Midbrain (tissue), 1 donor: ENCODE measurements at regions not wholly inside any gene's neighbourhood (a gene's known extent, or its start where the extent isn't known, plus 50 kb on each side); places are given as distances from the start of the nearest gene placed in this dataset.
A peak's percentile ranks its signal among the peaks of the same experiment; 100 is the strongest.

Source experiments
- DNase-seq: peaks from one replicate; lab custom pipeline; 2025; lab: John Stamatoyannopoulos, UW

DNA sequence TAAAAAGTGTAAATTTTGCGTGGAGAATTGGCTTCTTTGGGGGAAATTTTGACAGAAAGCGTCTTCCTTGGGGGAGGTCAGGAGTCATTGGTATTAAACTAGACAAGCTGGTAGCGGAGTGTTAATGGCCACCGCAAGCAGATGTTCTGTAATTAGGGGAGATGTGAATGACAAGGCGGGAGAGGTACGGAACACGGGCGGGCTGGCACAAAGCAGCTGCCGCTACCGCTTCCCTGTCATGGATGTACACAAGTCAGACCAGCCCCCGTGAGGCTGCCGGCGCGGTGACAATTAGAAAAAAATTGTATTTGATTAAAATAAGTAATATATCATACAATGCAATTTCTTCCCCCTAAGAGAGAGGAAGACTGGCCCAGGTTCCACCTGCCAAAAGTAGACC, 501.6 kb downstream of the VRK1 start:
- no peak for DNase-seq

DNA sequence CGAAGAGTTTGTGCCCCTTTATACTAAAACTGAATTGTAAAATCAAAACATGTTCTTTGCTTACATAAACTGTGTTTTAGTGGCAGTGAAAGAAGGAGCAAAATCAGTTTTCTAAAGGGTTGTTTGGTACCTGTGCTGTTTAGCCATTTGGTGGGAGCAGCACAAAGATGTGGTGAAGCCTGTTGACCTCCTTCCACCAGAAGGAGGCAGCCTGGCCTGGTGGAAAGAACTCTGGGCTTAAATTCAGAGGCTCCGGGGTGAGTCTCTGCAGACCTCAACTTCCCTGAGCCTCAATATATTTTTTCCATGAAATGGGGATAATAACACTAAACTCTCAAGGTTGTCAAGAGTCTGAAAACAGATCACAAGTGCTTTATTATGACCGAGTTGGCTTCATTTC, 502.5 kb downstream of the VRK1 start:
- DNase-seq = no peak

DNA sequence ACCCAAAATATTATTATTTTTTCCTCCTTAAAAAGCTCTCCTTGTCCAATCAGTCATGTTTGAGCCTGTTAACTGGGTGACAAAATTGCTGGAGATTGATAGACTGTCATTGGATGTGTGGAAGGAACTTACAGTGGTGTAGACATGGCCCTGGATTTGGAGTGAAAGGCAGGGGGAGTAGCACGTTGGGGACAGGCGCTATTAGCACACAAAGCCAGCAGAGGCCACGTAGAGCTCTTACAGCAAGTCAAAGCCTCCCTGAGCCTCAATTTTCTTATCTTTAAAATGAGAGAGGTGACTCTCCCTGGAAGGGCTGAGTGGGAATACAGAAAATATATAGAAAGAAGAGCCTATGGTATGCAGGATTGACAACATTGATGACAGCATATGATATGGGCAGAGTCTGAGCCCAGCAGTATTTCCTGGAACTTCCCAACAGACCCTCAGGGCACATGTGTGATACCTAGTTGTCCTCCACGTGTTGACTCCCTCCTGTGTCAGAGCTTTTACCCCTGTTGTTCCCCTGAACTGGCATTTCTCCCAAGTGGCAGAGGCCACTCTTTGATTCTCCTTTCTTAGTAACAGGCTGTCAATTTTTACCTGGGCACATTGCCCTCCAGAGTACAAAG, 504.9 kb downstream of the VRK1 start:
- DNase-seq = no peak

DNA sequence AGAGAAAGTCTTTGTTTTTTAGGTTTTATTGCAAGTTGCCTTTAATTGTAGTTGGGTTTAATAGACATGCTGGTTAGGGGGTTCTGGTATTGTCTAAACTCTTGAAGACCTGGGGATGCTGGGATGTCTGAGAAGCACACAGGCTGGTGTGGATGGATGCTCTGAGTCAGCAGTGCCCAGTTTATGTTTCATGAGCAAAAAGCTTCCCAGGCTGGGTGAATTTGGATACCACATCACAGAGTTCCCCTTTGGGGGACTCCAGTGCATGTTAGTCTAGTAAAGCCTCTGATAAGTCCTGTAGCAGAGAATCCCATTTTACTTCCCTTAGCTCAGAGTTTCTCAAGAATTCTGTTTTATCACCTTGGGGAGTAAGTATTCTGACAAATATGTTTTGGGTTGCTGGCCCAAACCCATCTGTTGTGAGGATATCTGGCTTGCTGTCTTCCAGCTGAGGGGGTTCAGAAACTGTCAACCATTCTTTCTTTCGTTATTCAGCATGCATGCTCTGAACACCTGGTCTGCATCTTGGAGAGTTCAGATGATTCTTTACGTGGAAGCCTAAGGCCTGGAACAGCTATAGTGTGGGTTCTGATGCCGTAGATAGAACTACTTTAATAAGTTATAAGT, 509.1 kb downstream of the VRK1 start:
- no peak for DNase-seq

DNA sequence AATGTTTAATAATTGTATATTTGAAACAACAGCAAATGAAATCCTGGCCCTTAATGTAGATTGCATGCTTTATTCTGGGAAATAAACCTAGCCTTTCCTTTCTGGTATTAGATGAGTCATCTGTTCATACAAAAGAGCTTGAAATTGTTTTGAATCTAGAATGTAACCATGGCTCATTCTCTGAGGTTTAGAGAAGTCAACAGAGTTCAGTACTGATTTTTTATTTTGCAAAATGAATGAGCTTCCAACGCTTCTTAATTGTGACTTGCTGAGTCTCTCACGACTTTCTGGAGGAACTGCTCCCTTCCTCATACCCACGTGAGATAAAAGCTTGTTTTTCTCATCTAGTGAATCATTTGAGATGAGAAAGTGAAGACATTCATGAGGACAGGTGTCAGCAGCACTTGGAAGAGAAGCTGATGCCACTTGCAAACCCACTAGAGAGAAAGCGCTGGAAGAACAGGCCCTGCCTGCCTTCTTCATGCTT, 509.6 kb downstream of the VRK1 start:
- no peak for DNase-seq

DNA sequence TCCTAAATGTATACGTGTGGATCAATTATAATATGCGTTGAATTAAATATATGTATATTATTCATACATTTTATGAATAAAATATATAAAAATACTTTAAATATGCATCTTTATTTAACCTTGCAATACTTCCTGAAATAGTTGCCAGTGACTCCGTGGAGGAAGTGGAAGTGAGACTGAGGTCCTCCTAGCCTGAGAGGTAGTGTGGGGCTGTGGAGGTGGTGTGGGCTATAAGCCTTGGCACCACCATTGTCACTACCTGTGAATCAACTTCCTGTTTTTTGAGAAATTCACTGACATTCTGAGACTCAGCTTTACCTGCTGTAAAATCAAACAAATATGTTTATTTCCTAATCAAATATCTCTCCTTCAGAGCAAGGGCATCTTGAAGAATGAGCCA, 514.2 kb downstream of the VRK1 start:
- DNase-seq = no peak

DNA sequence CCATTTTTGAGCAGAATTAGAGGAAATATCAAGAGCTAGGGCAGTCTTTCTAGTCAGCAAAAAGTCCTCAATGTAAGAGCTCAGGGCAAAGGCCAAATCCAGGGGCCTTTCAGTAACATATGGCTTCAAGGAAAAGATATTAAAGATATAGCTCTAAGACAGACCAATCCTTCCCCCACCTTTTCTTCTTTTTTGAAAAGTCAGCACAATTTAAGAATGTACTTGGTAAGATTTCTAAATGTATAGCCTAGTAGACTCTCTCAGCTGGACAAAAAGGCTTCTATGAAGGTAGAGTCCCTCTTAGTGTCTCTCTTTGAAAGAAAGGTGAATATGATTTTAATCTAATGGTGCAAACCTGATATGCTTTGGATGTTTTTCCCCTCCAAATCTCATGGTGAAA, 515.7 kb downstream of the VRK1 start:
- DNase-seq = no peak

DNA sequence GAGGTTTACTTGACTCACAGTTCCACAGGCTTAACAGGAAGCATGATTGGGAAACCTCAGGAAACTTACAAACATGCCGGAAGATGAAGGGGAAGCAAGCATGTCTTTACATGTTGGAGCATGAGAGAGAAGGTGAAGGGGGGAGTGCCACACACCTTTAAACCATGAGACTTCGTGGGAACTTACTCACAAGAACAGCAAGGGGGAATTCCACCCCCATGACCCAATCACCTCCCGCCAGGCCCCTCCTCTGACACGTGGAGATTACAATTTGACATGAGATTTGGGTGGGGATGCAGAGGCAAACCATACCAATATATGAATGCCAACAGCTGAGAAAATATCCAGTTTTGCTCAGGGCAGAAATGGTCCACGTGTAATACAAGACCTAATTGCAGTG, 518.6 kb downstream of the VRK1 start:
- DNase-seq = no peak

DNA sequence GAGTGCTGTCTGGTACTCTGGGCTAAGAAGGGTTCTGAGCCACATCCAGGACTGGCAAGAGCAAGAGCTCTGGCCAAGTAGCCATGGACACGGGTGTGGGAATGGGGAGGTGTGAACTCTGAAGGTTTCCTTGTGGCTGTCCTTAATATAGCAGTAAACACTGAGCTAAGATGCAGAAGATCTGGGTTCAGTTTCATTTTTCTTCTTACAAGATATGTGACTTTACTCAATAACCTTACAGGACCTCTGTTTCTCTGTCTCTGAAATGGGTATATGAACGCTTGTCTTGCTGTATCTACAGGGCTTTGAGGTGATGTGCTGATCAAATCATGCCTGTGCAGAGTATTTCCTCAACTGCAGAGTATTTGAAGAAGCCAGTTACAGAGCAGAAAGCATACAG, 521.2 kb downstream of the VRK1 start:
- DNase-seq = no peak

DNA sequence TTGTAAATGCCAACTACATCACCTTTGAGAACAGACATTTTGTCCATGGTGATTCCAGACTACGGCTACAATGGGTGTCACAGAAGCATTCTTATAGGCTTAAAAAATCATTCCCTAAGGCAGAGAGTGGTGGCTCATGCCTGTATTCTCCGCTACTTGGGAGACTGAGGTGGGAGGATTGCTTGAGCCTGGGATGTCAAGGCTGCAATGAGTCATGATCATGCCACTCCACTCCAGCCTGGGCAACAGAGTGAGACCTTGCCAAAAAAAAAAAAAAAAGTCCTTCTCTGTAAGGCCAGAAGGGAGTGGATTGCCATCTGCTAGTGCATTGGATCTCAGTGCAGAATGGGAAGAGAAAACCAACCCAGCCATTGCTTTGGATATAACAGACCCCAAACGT, 522.5 kb downstream of the VRK1 start:
- no peak for DNase-seq

DNA sequence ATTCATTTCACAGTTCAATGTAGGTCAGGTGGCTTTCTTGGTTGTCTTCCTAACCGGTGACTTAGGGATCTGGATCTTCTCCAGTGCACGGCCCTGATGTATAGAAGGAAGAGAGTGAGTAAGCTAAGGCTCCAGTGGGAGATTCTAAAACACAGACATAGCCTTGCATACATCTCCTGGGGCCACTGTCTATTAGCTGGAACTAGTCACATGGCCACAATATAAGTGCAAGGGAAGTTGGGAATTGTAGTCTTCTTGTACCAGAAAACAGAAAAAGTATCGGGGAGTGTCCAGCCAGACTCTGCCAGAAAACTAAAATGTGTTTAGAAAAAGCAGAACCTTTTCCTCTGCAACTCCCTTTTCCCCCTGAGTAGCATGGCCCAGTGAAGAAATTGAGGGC, 531.6 kb downstream of the VRK1 start:
- no peak for DNase-seq

DNA sequence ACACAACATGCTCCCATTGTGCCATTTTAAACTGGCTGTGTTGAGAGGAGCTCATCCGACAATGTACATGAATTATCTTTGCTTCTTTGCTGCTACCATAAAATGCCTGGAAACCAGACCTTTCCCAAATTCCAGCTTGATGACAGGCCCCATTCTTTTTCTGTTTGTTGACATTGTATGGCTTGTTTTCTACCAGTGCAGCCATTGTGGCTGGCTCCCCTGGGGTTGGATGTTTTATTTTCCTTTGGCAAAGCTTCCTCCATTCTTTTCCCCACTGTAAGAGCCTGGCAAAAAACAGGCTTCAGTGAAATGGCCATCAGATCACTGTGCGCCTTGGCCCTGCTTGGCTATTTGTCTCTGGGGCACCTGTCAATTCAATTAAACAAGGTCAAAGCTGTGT, 532.5 kb downstream of the VRK1 start:
- no peak for DNase-seq

DNA sequence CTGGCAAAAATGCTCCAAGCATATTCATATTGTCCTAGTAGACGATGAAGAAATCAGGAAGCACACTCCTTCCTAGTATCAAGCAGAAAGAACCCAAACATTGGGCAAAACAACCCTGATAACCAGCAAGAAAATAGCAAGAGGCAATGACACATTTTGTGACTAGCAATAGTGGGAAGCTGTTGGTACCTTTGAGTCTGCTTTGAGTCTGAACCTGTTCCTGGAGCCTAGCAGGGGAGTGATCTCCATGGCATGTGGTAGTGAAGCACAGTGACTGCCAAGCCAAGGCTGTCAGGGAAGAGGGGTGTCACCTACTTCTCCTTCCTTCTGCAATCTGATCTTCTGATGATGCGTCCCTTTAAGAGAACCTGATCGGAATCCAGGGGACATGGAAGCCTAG, 533.9 kb downstream of the VRK1 start:
- DNase-seq = no peak

DNA sequence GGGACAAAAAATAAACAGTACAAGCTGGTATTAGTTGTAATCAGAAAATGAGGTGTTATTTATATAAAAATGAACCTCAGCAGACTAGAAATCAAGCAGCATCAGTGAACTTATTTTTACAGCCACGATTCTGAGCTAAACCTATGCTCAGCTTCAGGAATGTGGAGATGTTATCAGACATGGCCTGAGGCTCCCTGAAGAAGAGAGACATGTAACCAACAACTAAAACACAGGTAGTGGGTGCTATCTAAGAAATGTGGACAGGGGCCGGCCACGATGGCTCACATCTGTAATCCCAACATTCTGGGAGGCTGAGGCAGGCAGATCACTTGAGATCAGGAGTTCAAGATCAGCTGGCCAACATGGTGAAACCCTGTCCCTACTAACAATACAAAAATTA, 534.3 kb downstream of the VRK1 start:
- no peak for DNase-seq

DNA sequence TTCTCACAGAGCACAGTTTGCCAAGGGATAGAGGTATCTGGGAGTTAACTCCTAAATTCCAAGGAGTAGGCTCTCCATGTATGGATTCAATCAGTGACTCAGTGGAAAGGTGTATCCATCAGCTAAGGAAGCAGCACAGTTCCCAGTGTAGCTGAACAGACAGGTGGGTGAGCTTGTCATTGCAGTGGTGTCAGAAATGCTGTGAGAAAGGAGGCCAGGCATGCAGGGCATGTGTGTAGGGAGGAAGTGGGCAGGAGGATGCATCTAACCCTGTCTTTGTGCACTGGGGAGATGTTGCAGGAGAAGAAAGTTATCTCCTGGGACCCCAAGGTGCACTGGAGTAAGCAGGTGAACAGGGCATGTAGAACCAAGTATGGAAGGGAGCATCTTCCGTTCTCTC, 539.0 kb downstream of the VRK1 start:
- no peak for DNase-seq

DNA sequence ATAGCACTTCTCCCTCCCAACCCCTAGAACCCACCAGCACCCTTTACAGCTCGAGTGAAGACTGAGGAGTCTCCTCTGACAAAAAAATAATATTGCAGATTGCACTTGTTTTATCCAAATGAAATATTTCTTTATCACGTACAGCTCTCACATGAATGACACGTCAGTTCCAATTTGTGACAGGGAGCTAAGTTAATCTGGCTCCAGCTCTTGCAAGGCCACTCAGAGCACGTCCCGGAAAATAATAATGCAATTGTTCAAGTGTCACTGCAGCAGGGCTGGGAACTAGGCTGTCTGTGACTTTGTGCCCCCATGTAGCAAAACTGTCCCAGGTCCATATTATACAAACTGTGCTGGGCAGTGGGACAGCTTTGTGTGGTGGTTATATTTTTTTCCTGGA, 539.6 kb downstream of the VRK1 start:
- peak; percentile 5 for DNase-seq

DNA sequence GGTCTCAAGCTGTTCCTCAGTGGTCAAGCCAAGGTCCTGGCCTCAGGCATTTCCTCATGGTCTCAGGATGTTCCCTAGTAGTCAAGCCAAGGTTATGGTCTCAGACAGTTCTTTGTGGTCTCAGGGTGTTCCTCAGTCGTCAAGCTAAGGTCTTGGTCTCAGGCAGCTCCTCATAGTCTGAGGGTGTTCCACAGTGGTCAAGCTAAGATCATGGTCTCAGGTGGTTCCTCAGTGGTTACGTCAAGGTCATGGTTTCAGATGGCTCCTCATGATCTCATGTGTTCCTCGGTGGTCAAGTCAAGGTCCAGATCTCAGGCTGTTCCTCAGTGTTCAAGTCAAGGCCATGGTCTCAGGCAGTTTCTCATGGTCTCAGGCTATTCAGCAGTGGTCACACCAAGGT, 540.1 kb downstream of the VRK1 start:
- no peak for DNase-seq

DNA sequence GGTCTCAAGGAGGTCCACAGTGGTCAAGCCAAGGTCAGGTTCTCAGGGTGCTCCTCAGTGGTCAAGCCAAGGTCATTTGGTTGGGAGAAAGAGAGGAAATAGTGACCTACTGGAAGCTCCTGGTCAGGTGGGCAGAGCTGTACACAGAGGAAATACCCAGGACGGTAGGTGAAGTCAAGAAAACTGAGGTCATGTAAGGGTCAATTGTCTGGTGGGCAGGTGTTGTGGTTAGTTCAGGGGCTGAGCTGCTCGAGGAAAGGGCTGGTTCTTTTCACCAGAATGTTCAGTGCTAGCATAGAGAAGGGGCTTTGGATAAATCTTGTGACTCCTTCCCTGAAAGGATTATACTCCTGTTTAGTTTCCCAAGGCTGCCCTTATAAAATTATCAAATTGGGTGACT, 540.5 kb downstream of the VRK1 start:
- no peak for DNase-seq

DNA sequence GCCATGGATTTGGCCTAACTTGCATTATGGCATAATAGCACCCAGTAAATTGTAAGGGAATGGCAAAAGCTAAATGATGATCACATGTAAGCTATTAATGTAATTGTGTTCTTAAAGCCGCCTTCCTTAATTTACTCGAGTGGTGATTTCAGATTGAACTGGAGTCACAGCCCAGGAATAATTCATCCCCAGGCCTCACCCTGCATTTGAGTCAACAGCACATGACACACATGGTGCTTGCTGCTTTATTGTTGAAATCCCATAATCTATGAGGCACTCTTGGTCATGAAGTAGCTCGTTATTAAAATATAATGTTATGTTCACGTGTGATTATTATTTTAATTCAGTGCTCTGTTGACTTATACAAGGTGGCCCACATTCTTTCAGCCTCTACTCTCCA, 547.5 kb downstream of the VRK1 start:
- DNase-seq = no peak

DNA sequence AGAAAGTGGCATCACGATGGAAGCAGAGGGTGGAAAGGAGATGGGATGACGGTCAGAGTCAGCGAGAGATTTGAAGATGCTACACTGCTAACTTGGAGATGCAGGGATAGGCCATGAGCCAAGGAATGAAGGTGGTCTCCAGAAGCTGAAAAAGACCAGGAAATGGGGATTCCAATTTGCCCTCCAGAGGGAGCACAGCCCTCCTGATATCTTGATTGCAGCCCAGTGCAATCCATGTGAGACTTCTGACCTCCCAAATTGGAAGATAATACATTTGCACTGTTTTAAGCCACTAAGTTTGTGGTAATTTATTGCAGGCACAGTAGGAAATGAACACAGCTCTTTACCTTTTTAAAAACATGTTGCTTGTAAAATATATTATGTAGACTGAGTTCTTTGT, 549.5 kb downstream of the VRK1 start:
- DNase-seq = no peak

DNA sequence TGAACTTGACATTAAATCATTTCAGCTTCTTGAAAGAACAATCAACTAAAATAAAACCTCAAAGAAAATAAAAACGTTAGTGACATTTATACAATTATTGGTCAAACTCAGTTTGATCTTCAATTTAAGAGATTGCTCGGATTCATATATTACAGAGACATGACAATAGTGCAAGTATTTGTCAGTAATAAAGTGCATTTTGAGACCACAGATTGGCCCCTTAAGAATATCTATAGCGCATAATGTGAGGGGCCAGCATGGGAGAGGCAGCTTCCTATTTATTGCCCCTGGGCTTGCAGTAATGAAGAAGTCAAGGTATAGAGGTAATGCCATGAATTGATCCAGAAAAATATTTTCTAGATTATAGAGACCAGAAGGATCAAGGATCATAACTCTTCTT, 552.3 kb downstream of the VRK1 start:
- DNase-seq = no peak

DNA sequence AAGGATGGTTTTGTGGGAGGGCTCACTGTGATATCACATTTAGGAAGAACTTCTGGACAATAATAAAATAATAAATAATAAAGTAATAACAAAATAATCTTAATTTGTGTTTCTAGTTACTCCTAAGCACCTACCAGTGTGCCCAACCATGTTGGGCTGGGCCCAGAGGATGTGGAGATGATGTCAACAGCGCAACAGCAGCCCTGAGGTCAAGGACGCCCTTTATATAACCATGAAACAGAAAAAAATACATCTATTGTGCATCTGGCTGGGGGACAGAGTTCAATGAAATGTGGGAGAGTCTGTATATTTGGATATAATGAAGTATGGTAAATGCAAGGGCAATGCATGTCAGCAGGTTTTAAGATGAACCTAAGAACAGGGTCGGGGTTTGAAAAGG, 552.8 kb downstream of the VRK1 start:
- no peak for DNase-seq

DNA sequence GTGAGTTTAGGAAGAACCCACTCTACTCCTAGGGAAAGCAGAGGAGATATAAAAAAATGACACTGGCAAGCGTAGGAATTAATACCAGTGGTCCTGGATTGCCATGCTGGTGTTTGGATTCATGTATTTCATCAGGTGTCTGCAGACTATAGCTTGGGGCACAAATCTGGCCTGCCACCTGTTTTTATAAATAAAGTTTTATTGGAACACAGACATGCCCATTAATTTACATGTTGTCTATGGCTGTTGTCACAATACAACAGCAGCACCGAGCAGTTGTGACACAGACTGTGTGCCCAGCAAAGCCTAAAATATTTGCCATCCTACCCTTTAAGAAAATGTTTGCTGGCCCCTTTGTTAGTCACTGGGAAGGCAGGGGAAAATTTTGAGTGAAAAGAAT, 553.2 kb downstream of the VRK1 start:
- DNase-seq = no peak
